ENCODE measurements at regions not wholly inside any gene's neighbourhood (a gene's known extent, or its start where the extent isn't known, plus 50 kb on each side); places are given as distances from the start of the nearest gene placed in this dataset.

GRCh38 chr3:16109929-16110328 lies 64.6 kb upstream of the GALNT15 start:
- Histone ChIP-seq H3K4me1 (no peaks in the 10 kb centered on the region), H3K27me3 (no peaks in the 10 kb centered on the region), H3K36me3 (no peaks in the 10 kb centered on the region), H3K4me3 (no peak overlapping the region), H3K27ac (no peak overlapping the region), H3K9me3 (no peaks in the 10 kb centered on the region)
- TF ChIP-seq, protein P1, sequence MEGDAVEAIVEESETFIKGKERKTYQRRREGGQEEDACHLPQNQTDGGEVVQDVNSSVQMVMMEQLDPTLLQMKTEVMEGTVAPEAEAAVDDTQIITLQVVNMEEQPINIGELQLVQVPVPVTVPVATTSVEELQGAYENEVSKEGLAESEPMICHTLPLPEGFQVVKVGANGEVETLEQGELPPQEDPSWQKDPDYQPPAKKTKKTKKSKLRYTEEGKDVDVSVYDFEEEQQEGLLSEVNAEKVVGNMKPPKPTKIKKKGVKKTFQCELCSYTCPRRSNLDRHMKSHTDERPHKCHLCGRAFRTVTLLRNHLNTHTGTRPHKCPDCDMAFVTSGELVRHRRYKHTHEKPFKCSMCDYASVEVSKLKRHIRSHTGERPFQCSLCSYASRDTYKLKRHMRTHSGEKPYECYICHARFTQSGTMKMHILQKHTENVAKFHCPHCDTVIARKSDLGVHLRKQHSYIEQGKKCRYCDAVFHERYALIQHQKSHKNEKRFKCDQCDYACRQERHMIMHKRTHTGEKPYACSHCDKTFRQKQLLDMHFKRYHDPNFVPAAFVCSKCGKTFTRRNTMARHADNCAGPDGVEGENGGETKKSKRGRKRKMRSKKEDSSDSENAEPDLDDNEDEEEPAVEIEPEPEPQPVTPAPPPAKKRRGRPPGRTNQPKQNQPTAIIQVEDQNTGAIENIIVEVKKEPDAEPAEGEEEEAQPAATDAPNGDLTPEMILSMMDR (IDR thresholded peaks at IDR 0.05): no peak
- no peak for TF ChIP-seq POLR2A (IDR thresholded peaks at IDR 0.05)
- intact Hi-C loops (cut with DNase I; ENCODE audit: low total_unique reads): no loop called here
- no peak for DNase-seq

GRCh38 chr3:16112910-16113504 lies 61.5 kb upstream of the GALNT15 start:
- Histone ChIP-seq H3K27me3 (no peaks in the 10 kb centered on the region), H3K9me3 (no peaks in the 10 kb centered on the region), H3K4me1 (no peaks in the 10 kb centered on the region), H3K27ac (peak overlapping the region in 1 of 2 donors; percentile 35), H3K4me3 (no peak overlapping the region), H3K36me3 (no peaks in the 10 kb centered on the region)
- DNase-seq: no peak
- TF ChIP-seq, protein P1 (IDR thresholded peaks at IDR 0.05): no peak
- TF ChIP-seq POLR2A (IDR thresholded peaks at IDR 0.05): no peak
- intact Hi-C loops (cut with DNase I; ENCODE audit: low total_unique reads): no loop called here

- intact Hi-C loops (cut with DNase I; ENCODE audit: low total_unique reads): no loop called here
- Histone ChIP-seq H3K27me3 (no peaks in the 10 kb centered on the region), H3K9me3 (no peaks in the 10 kb centered on the region), H3K36me3 (no peaks in the 10 kb centered on the region), H3K4me1 (no peaks in the 10 kb centered on the region), H3K27ac (peak overlapping the region in 1 of 2 donors; percentile 35), H3K4me3 (no peak overlapping the region)
- TF ChIP-seq POLR2A (IDR thresholded peaks at IDR 0.05): no peak
- TF ChIP-seq, protein P1 (IDR thresholded peaks at IDR 0.05): no peak
- DNase-seq: no peak
Observed at GRCh38 chr3:16113704-16114103, 60.8 kb upstream of the GALNT15 start.

DNA sequence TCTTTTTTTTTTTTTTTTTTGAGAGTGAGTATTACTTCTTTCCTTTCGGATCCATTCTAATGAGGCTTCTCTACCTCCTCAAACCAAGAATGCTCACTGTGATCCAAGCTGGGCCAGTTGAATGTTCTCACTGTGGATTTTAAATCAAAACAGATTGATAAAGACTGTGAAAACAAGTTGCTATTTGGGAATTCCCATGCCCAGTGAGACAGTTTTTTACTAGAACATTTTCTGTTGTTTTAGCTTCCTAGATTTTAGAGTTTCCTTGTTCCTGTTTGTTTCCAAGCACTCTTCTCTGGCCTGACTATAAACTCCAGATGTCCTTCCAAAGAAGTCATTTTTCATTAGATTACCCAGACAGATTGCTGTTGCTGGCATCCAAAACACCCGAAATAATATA lies 60.1 kb upstream of the GALNT15 start:
- no peak for DNase-seq
- intact Hi-C loops (cut with DNase I; ENCODE audit: low total_unique reads): no loop called here
- Histone ChIP-seq H3K9me3 (no peaks in the 10 kb centered on the region), H3K4me3 (no peak overlapping the region), H3K36me3 (no peaks in the 10 kb centered on the region), H3K27ac (peak overlapping the region in 1 of 2 donors; percentile 29), H3K27me3 (no peaks in the 10 kb centered on the region), H3K4me1 (no peaks in the 10 kb centered on the region)
- no peak for TF ChIP-seq POLR2A (IDR thresholded peaks at IDR 0.05)
- TF ChIP-seq, protein P1 (IDR thresholded peaks at IDR 0.05): no peak

DNA sequence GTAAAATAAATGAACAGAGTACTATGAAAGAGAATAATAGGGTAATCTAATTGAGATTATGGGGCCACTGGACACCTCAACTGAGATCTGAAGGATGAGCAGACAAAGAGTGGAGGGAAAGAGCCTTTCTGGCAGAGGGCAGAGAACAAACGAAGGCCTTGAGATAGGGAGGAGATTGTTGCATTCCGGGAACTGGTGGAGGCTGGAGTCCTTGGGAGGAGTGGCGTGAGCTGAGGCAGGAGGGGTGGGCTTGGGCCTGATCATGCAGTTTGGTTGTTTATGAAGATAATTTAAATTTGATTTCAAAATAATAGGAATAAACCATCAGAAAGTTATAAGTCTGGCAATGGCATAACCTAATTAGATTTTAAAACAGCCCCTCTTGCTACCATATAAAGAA lies 59.5 kb upstream of the GALNT15 start:
- no peak for TF ChIP-seq POLR2A (IDR thresholded peaks at IDR 0.05)
- TF ChIP-seq, protein P1 (IDR thresholded peaks at IDR 0.05): no peak
- intact Hi-C loops (cut with DNase I; ENCODE audit: low total_unique reads): no loop called here
- Histone ChIP-seq H3K27me3 (no peaks in the 10 kb centered on the region), H3K4me1 (no peaks in the 10 kb centered on the region), H3K4me3 (no peak overlapping the region), H3K27ac (peak overlapping the region in 1 of 2 donors; percentile 29), H3K36me3 (no peaks in the 10 kb centered on the region), H3K9me3 (no peaks in the 10 kb centered on the region)
- DNase-seq: no peak

Measured in uterus (tissue), 3 donors.